K562 (cell line): ENCODE measurements at regions not wholly inside any gene's neighbourhood (a gene's known extent, or its start where the extent isn't known, plus 50 kb on each side); places are given as distances from the start of the nearest gene placed in this dataset.

Experiments
- ATAC-seq: fragments of 200-7000 bp; cut with Tn5 transposase; 3 replicates; pipeline ENCODE4 v1.9.1; 2020; ENCODE audit warnings: moderate library complexity
- BruUV-seq: library from RNA; stranded (reverse); fragments of 400-500 nt; replicated peaks from 2 replicates; lab custom pipeline; 2021; lab: Mats Ljungman, UMichigan
- CTCF ChIA-PET: fragments of 300-600 bp; formaldehyde crosslinking; extraction: SDS; loops from one replicate; lab custom pipeline; 2021; ENCODE audit warnings: low intra/inter-chr PET ratio; lab: Yijun Ruan, JAX
- POLR2A ChIA-PET: fragments of 300-600, 350-650 bp; sonication (Branson Sonifier 250); formaldehyde crosslinking; extraction: SDS; loops from one replicate; lab custom pipeline; 2021; ENCODE audit warnings: antibody characterized with exemption, inconsistent platforms; lab: Yijun Ruan, JAX
- DNase-seq, 4 experiments: peaks; one replicate each; pipeline versions ENCODE4 v3.0.0 to v3.0.0-alpha.2; 2011 to 2018; ENCODE audit warnings: low spot score in 3 of 4, mixed read lengths in 3 of 4; ENCODE audit errors: extremely low read depth in 1 of 4
- FAIRE-seq: peaks from 2 replicates; lab custom pipeline; 2011; peaks lifted over from hg19 to GRCh38; lab: Jason Lieb, UNC
- H2AFZ ChIP-seq: 2 replicates; pipeline ENCODE4 v1.6.0; 2011; ENCODE audit warnings: low read depth, low read length, control low read depth, inconsistent platforms
- H3K27ac ChIP-seq: fragments of 200-600 bp; 3 replicates; pipeline ENCODE4 v1.8.0; 2011; ENCODE audit warnings: low read depth, mild to moderate bottlenecking, control low read depth, inconsistent platforms, low read length, moderate library complexity, mixed read lengths; ENCODE audit errors: extremely low read depth
- H3K27me3 ChIP-seq, 2 experiments: fragments of 300-600 bp in 1 of 2; 2 replicates in 1 of 2; 3 replicates in 1 of 2; pipeline versions ENCODE4 v1.6.0 to v1.8.0; 2011; ENCODE audit warnings: inconsistent platforms in 2 of 2, low read length in 2 of 2, mild to moderate bottlenecking in 1 of 2, mixed read lengths in 1 of 2, moderate library complexity in 1 of 2; ENCODE audit not compliant: control insufficient read depth in 2 of 2, insufficient read depth in 2 of 2
- H3K36me3 ChIP-seq: fragments of 300-600 bp; 3 replicates; pipeline ENCODE4 v1.8.0; 2011; ENCODE audit warnings: mild to moderate bottlenecking, low read length, inconsistent platforms; ENCODE audit not compliant: control insufficient read depth, insufficient read depth
- H3K4me1 ChIP-seq, 2 experiments: fragments of 200-600 bp in 1 of 2; replicated peaks in 1 of 2; 2 replicates in 1 of 2; 3 replicates in 1 of 2; pipeline versions ENCODE4 v1.5.1 to v1.8.0; 2011; ENCODE audit warnings: inconsistent platforms in 2 of 2, low read length in 2 of 2, mild to moderate bottlenecking in 1 of 2, mixed read lengths in 1 of 2, moderate library complexity in 1 of 2; ENCODE audit not compliant: control insufficient read depth in 2 of 2, insufficient read depth in 2 of 2
- H3K4me2 ChIP-seq: 2 replicates; pipeline ENCODE4 v1.6.1; 2011; ENCODE audit warnings: low read length, control low read depth, inconsistent platforms, mixed read lengths; ENCODE audit not compliant: insufficient read depth
- H3K4me3 ChIP-seq: fragments of 200-600 bp; sonication (generic), shearing (Covaris generic); 2 replicates; pipeline ENCODE4 v1.5.1; 2016; ENCODE audit warnings: control low read depth, inconsistent platforms
- H3K79me2 ChIP-seq: fragments of 200-600 bp; 3 replicates; pipeline ENCODE4 v1.8.0; 2011; ENCODE audit warnings: low read length, inconsistent platforms; ENCODE audit not compliant: control insufficient read depth, insufficient read depth
- H3K9ac ChIP-seq, 2 experiments: 2 replicates each; pipeline versions ENCODE4 v1.6.0 to v1.6.1; 2011; ENCODE audit warnings: low read depth in 2 of 2, low read length in 2 of 2, control low read depth in 1 of 2, inconsistent platforms in 1 of 2, mild to moderate bottlenecking in 1 of 2, mixed read lengths in 1 of 2; ENCODE audit not compliant: insufficient read depth in 1 of 2
- H3K9me1 ChIP-seq: one replicate; pipeline ENCODE4 v1.6.0; 2011; ENCODE audit warnings: inconsistent platforms, mild to moderate bottlenecking, low read length, moderate library complexity; ENCODE audit not compliant: control insufficient read depth, insufficient read depth
- H3K9me3 ChIP-seq: replicated peaks from 2 replicates; pipeline ENCODE4 v1.5.1; 2011; ENCODE audit warnings: low read depth, low read length, inconsistent platforms; ENCODE audit not compliant: control insufficient read depth, insufficient read depth
- H4K20me1 ChIP-seq: replicated peaks from 2 replicates; pipeline ENCODE4 v1.6.1; 2011; ENCODE audit warnings: low read length, inconsistent platforms, mixed read lengths; ENCODE audit not compliant: control insufficient read depth, insufficient read depth
- BACH1 ChIP-seq: fragments of 200-800 bp; sonication (Bioruptor generic); IDR thresholded peaks from 2 replicates; pipeline ENCODE4 v1.6.1; 2016; ENCODE audit warnings: missing genetic modification characterization, missing compliant biosample characterization
- DLX4 ChIP-seq: fragments of 250-450 bp; sonication (Bioruptor Pico); IDR thresholded peaks from 2 replicates; pipeline ENCODE4 v1.6.1; 2021; ENCODE audit warnings: mild to moderate bottlenecking
- FOXK2 ChIP-seq, 2 experiments: fragments of 450-650 bp; IDR thresholded peaks in 1 of 2; conservative IDR thresholded peaks in 1 of 2; 2 replicates each; pipeline ENCODE4 v1.6.1; 2016; ENCODE audit warnings: low read depth in 2 of 2, mild to moderate bottlenecking in 1 of 2
- HBP1 ChIP-seq: fragments of 450-650 bp; formaldehyde crosslinking; IDR thresholded peaks from 2 replicates; pipeline ENCODE4 v1.4.0; 2022; ENCODE audit warnings: missing genetic modification characterization
- HNRNPK ChIP-seq: fragments of 200-400 bp; formaldehyde crosslinking; IDR thresholded peaks from one replicate; pipeline ENCODE4 v1.6.1; 2018; ENCODE audit warnings: mild to moderate bottlenecking, low read depth, low read length; ENCODE audit not compliant: poor library complexity, severe bottlenecking
- POLR3A ChIP-seq: IDR thresholded peaks from 2 replicates; pipeline ENCODE4 v1.6.1; 2011; ENCODE audit warnings: borderline replicate concordance, mild to moderate bottlenecking, moderate library complexity; ENCODE audit not compliant: insufficient read length, insufficient read depth; ENCODE audit errors: extremely low read depth
- RNF2 ChIP-seq: sonication (generic); IDR thresholded peaks from 2 replicates; pipeline ENCODE4 v1.6.1; 2016
- TEAD1 ChIP-seq, 2 experiments: fragments of 450-650 bp in 1 of 2; sonication (generic) in 1 of 2; formaldehyde crosslinking; IDR thresholded peaks; 2 replicates each; pipeline versions ENCODE4 v1.4.0 to v1.8.0; 2020 to 2022; ENCODE audit warnings: mild to moderate bottlenecking in 2 of 2, missing genetic modification reagents in 1 of 2
- ZNF561 ChIP-seq: fragments of 450-650 bp; formaldehyde crosslinking; conservative IDR thresholded peaks from 2 replicates; pipeline ENCODE4 v1.4.0; 2020; ENCODE audit warnings: mild to moderate bottlenecking, moderate library complexity
- WGBS: fragments of 100-300 bp; shearing (Covaris generic); methylation state at CpG from one replicate; pipeline ENCODE4 v1.1.6; 2016; ENCODE audit warnings: low coverage, mixed read lengths; ENCODE audit not compliant: insufficient coverage; ENCODE audit errors: missing lambda C conversion rate; 5-methylcytosine and 5-hydroxymethylcytosine counted together
- in situ Hi-C: fragments of 300-500 bp; cut with MboI; formaldehyde crosslinking; loops from 4 replicates; pipeline ENCODE4 v1.15.0; 2018; ENCODE audit warnings: inconsistent platforms, mixed read lengths
- intact Hi-C: fragments of 100-400 bp; cut with micrococcal nuclease; formaldehyde crosslinking; loops from 2 replicates; pipeline ENCODE4 v1.14.2; 2022

DNA sequence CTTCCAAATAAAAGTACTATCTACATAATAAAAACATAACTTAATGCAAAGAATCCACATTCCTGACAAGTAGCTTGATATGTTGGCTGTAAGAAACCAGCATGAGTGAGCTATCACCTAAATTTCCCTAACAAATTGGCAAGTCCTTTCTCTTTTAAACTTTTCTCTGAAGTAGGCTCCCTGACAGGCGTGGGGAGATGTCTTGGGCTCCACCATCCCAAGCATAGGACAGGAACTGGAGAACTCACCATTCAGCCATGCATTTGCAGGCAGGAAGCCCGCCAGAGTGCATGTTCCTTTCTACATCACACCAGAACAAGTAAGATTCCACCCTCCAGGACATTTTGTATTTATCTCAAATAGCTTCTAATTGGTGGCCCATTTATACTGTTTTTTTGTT lies 921.9 kb upstream of the CELF4 start:
- DNase-seq (no peak), FAIRE-seq (no peak), ATAC-seq (no peak)
- Histone ChIP-seq H3K9ac (no peak overlapping the region), H3K4me3 (no peak overlapping the region), H3K4me2 (no peak overlapping the region), H3K9me1 (no peaks in the 10 kb centered on the region), H3K36me3 (no peaks in the 10 kb centered on the region), H3K79me2 (no peaks in the 10 kb centered on the region), H3K9me3 (no peaks in the 10 kb centered on the region; the same call in 1 of the 2 replicates), H3K4me1 (no peaks in the 10 kb centered on the region), H2AFZ (no peak overlapping the region), H3K27me3 (no peaks in the 10 kb centered on the region), H4K20me1 (no peaks in the 10 kb centered on the region), H3K27ac (no peak overlapping the region)
- WGBS = 4% methylated on average over 2 of the region's 2 CpGs
- TF ChIP-seq BACH1 (tag) (no peak), ZNF561 (no peak), TEAD1 (CRISPR knock-in tag; IDR thresholded peaks at IDR 0.05) (no peak), HNRNPK (no peak), DLX4 (CRISPR knock-in tag) (no peak), FOXK2 (conservative IDR thresholded peaks at IDR 0.05 in 1 of 2, IDR thresholded peaks at IDR 0.05 in 1 of 2; ENCODE audit: low read depth in 2 of 2) (no peak), POLR3A (no peak), HBP1 (CRISPR knock-in tag) (no peak), RNF2 (no peak)
- no TSS peak for BruUV-seq
- intact Hi-C loops = no loop called here
- in situ Hi-C loops = no loop called here
- ChIA-PET CTCF (no interaction called here), POLR2A (no interaction called here)
